ENCODE measurements at regions not wholly inside any gene's neighbourhood (a gene's known extent, or its start where the extent isn't known, plus 50 kb on each side); places are given as distances from the start of the nearest gene placed in this dataset.

DNA sequence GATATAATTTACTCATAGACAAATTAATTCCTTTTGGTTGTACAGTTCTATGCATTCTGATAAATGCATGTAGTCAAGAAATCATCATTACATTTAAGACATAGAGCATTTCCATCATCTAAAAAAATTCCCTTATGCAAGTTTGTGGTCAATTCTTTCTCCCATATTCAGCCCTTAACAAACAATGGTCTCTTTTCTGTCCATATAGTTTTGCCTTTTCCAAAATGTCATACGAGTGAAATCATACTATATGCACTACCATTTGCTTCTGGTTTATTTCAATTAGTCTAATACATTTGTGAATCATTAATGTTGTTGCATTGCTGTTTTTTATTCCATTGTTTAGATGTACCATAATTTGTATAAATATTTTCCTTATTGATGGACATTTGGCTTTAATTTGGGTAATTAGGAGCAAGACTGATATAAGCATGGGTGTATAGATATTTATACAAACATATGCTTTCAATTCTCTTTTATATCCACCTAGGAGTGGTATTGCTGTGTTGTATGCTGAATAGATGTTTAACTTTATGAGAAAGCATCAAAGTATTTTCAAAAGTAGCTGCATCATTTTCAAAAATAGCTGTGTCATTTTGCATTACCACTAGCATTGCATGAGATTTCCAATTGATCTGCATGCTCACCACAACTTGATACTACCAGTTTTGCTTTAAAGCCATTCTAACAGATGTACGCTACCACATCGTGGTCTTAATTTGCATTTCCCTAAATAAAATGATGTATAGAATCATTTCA is 397.0 kb upstream of the ADAMTS5 start:
- WGBS, 2 donors = 84 to 85% methylated on average over 3 of the region's 3 CpGs
- Histone ChIP-seq H3K27ac (no peak overlapping the region), H3K36me3 (no peaks in the 10 kb centered on the region), H3K9me3 (no peaks in the 10 kb centered on the region), H3K27me3 (no peaks in the 10 kb centered on the region), H3K4me3 (no peak overlapping the region), H3K4me1 (no peaks in the 10 kb centered on the region)
- DNase-seq = no peak
- intact Hi-C loops (cut with DNase I) = no loop called here
- TF ChIP-seq, protein P1, sequence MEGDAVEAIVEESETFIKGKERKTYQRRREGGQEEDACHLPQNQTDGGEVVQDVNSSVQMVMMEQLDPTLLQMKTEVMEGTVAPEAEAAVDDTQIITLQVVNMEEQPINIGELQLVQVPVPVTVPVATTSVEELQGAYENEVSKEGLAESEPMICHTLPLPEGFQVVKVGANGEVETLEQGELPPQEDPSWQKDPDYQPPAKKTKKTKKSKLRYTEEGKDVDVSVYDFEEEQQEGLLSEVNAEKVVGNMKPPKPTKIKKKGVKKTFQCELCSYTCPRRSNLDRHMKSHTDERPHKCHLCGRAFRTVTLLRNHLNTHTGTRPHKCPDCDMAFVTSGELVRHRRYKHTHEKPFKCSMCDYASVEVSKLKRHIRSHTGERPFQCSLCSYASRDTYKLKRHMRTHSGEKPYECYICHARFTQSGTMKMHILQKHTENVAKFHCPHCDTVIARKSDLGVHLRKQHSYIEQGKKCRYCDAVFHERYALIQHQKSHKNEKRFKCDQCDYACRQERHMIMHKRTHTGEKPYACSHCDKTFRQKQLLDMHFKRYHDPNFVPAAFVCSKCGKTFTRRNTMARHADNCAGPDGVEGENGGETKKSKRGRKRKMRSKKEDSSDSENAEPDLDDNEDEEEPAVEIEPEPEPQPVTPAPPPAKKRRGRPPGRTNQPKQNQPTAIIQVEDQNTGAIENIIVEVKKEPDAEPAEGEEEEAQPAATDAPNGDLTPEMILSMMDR (IDR thresholded peaks at IDR 0.05) = no peak
- no peak for TF ChIP-seq POLR2A (IDR thresholded peaks at IDR 0.05)

DNA sequence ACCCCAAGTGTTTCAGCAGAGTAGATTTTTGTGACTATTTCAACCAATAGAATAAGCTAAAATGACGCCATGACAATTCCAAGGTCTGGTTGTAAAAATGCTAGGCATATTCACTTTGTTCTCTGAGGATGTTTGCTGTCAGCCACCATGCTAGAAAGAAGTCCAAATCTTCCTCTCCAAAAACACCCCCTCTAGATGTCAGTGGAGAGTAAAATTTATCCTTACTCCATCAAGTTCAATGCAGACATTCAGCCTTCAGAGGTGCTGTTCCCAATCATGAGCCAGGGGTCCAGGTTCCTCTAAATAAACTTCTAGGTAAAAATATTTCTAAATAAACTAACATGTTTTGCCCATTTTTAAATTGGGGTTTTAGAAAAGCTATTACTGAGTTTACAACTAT is 395.4 kb upstream of the ADAMTS5 start:
- Histone ChIP-seq H3K9me3 (no peaks in the 10 kb centered on the region), H3K4me1 (no peaks in the 10 kb centered on the region), H3K27ac (no peak overlapping the region), H3K36me3 (no peaks in the 10 kb centered on the region), H3K27me3 (no peaks in the 10 kb centered on the region), H3K4me3 (no peak overlapping the region)
- no peak for DNase-seq
- 81 to 88% methylated on average over 1 of the region's 1 CpG for WGBS, 2 donors
- TF ChIP-seq POLR2A (IDR thresholded peaks at IDR 0.05) = no peak
- TF ChIP-seq, protein P1 (IDR thresholded peaks at IDR 0.05) = no peak
- intact Hi-C loops (cut with DNase I) = no loop called here

DNA sequence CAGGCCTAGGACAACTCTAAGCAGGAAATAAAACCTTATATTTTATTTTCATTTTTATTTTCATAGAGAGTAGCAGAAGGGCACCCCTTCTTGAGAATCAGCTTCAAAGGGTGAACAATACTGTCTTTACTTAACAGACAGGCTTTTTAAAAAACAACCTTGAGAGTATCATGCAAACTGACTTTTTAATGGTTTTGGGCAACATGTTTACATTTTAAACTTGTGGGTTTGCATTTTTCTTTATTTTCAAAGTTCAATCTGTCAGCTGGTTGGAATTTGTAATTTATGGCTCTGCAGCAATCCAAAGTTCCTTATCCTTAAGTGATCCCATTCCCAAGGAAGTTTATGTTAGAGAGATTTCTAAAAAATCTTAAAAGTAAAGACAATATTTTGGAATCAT is 392.3 kb upstream of the ADAMTS5 start:
- Histone ChIP-seq H3K27ac (no peak overlapping the region), H3K27me3 (no peaks in the 10 kb centered on the region), H3K4me1 (no peaks in the 10 kb centered on the region), H3K4me3 (no peak overlapping the region), H3K9me3 (no peaks in the 10 kb centered on the region), H3K36me3 (no peaks in the 10 kb centered on the region)
- DNase-seq = no peak
- intact Hi-C loops (cut with DNase I) = no loop called here
- TF ChIP-seq, protein P1 (IDR thresholded peaks at IDR 0.05) = no peak
- TF ChIP-seq POLR2A (IDR thresholded peaks at IDR 0.05) = no peak

DNA sequence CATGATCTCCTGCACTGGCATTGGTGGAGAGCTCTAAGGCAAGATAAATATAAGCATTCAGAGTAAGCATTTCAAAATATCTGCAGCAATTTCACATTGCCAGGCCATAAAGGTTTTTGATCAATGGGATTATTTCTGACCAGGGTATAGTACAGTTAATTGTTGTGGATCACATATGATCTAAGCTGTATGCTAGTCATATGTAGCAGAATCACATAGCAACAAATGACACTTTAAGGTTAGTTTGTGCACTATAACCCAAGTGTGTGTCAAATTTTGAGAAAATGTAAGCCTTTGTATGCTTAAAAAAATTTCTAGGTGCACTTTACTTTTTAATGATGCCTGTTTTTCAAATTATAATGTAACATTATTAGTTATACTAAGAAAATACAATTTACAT is 386.0 kb upstream of the ADAMTS5 start:
- Histone ChIP-seq H3K36me3 (no peaks in the 10 kb centered on the region), H3K27me3 (no peaks in the 10 kb centered on the region), H3K9me3 (no peaks in the 10 kb centered on the region), H3K4me1 (no peaks in the 10 kb centered on the region), H3K27ac (no peak overlapping the region), H3K4me3 (no peak overlapping the region)
- no peak for TF ChIP-seq POLR2A (IDR thresholded peaks at IDR 0.05)
- TF ChIP-seq, protein P1 (IDR thresholded peaks at IDR 0.05) = no peak
- intact Hi-C loops (cut with DNase I) = no loop called here
- no peak for DNase-seq

DNA sequence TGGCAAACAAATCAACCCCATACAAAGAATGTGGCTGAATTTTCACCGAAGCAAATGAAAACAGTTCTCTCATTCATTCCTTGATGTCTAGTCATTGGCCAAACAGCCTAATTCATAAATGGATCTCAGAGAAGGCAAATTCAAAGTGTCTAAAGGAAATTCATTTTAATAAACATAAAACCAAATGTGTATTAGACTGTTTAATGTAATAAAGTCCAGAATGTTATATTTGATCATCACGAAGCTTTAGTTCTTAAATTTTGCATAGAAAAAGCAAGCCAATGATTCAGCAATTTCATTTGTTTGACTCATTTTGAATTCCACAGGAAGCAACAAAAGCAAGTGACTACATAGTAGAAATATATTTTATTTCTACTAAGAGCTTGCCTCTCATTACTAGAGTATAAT is 379.2 kb upstream of the ADAMTS5 start:
- no peak overlapping the region for H3K4me3 ChIP-seq
- H3K27ac ChIP-seq = no peak overlapping the region
- H3K27me3 ChIP-seq = no peaks in the 10 kb centered on the region
- intact Hi-C loops (cut with DNase I) = no loop called here
- DNase-seq = no peak
- 60 to 72% methylated on average over 2 of the region's 2 CpGs for WGBS, 2 donors
- H3K36me3 ChIP-seq = no peaks in the 10 kb centered on the region
- no peaks in the 10 kb centered on the region for H3K9me3 ChIP-seq
- H3K4me1 ChIP-seq = no peaks in the 10 kb centered on the region
- no peak for TF ChIP-seq POLR2A (IDR thresholded peaks at IDR 0.05)
- TF ChIP-seq, protein P1 (IDR thresholded peaks at IDR 0.05) = no peak
